ENCODE measurements at regions not wholly inside any gene's neighbourhood (a gene's known extent, or its start where the extent isn't known, plus 50 kb on each side); places are given as distances from the start of the nearest gene placed in this dataset.

DNA sequence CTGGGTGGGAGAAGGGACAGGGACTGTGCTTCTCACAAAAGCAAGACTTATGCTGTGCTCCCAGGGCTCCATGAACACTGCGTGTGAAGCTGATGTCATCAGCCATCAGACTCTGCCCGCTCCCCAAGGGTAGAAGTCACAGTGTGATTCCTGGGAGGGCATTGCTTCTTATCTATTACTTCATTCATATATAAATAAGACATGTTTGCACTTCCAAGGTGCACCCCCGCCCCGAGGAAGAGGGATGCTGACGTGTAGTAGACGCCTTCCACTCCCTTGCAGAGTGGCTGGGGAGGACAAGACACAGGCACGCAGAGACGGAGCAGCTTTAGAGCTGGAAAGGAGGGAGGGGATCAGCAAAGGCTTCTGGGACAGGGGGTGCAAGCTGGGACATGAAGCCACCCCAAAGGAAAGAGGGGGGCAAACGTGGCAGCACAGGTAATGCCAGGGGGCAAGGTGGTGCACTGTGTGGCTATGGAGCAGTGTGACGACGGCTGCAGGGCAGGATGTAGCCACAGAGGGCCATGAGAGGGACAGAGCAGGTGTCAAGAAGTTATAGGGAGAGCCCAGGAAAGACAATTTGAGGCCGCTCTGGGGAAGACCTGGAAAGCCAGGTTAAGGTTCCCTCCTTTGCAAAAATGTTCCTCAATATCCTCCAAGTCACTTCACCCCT is 558.5 kb downstream of the MN1 start:
- no peak overlapping the region for H3K4me3 ChIP-seq
- no peak for DNase-seq (ENCODE audit: low spot score in 2 of 2)
- H3K27ac ChIP-seq, result no peak overlapping the region
- 50% methylated on average over 12 of the region's 12 CpGs for WGBS
- no peak for TF ChIP-seq POLR2A (IDR thresholded peaks at IDR 0.05)
- peaks cover 24% of the 10 kb centered on the region for H3K4me1 ChIP-seq
- H3K36me3 ChIP-seq, result no peaks in the 10 kb centered on the region
- peaks cover 4% of the 10 kb centered on the region for H3K27me3 ChIP-seq
- no peaks in the 10 kb centered on the region for H3K9me3 ChIP-seq

DNA sequence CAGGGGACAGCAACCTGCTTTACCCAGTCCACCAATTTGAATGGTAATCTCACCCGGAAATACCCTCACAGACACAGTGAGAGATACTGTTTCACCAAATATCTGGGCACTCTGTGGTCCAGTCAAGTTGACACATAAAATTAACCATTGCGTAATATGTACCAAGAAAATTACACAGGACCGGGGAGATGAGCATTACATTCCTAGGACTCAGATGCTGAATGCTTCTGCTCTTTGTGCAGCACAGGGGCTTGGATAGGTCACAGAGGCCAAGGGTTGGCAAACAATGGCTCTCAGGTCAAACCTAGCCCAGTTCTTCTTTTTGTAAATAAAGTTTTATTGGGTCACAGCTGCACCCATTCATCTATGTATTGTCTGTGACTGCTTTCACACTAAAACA is 557.2 kb downstream of the MN1 start:
- Histone ChIP-seq H3K36me3 (no peaks in the 10 kb centered on the region), H3K27ac (no peak overlapping the region), H3K9me3 (no peaks in the 10 kb centered on the region), H3K4me1 (peaks cover 25% of the 10 kb centered on the region), H3K27me3 (no peaks in the 10 kb centered on the region), H3K4me3 (no peak overlapping the region)
- TF ChIP-seq CTCF (IDR thresholded peaks at IDR 0.05) (no peak), POLR2AphosphoS5 (IDR thresholded peaks at IDR 0.05) (no peak), POLR2A (IDR thresholded peaks at IDR 0.05) (no peak), EP300 (IDR thresholded peaks at IDR 0.05) (no peak)
- no peak for DNase-seq (ENCODE audit: low spot score in 2 of 2)
- WGBS, result 98% methylated on average over 3 of the region's 3 CpGs

DNA sequence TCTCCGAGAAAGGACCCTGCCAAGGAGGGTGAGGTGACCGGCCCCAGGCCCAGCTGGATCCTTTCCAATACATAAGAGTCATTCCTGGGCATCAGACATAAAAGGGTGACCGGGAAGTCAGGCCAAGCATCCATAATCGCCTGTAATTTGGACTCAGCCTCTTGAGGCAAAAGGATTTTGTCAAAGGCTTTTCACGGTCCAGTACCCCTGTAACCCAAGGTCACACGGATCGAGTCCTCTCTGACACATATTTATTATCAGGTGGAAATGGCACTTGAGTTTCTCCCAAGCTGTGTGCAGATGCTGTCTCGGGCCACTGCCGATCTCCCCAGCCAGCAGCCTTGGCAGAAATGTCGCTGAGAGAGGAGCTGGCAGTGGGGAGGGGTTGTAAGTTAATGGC is 556.5 kb downstream of the MN1 start:
- Histone ChIP-seq H3K4me3 (no peak overlapping the region), H3K27me3 (no peaks in the 10 kb centered on the region), H3K4me1 (peaks cover 23% of the 10 kb centered on the region), H3K36me3 (no peaks in the 10 kb centered on the region), H3K27ac (no peak overlapping the region), H3K9me3 (no peaks in the 10 kb centered on the region)
- WGBS, result 81% methylated on average over 10 of the region's 10 CpGs
- no peak for DNase-seq (ENCODE audit: low spot score in 2 of 2)
- TF ChIP-seq CTCF (IDR thresholded peaks at IDR 0.05), result no peak
- no peak for TF ChIP-seq POLR2A (IDR thresholded peaks at IDR 0.05)
- TF ChIP-seq EP300 (IDR thresholded peaks at IDR 0.05), result no peak
- no peak for TF ChIP-seq POLR2AphosphoS5 (IDR thresholded peaks at IDR 0.05)

GRCh38 chr22:27246558-27246957 is 555.0 kb downstream of the MN1 start:
- TF ChIP-seq POLR2AphosphoS5 (IDR thresholded peaks at IDR 0.05) (no peak), EP300 (IDR thresholded peaks at IDR 0.05) (no peak), CTCF (IDR thresholded peaks at IDR 0.05) (no peak), POLR2A (IDR thresholded peaks at IDR 0.05) (no peak)
- no peaks in the 10 kb centered on the region for H3K9me3 ChIP-seq
- 93% methylated on average over 3 of the region's 3 CpGs for WGBS
- no peak overlapping the region for H3K27ac ChIP-seq
- peaks cover 21% of the 10 kb centered on the region for H3K4me1 ChIP-seq
- no peak overlapping the region for H3K4me3 ChIP-seq
- H3K27me3 ChIP-seq, result no peaks in the 10 kb centered on the region
- no peak for DNase-seq (ENCODE audit: low spot score in 2 of 2)
- no peaks in the 10 kb centered on the region for H3K36me3 ChIP-seq

- no peak overlapping the region for H3K27ac ChIP-seq
- peaks cover 15% of the 10 kb centered on the region for H3K4me1 ChIP-seq
- WGBS, result 22% methylated on average over 11 of the region's 11 CpGs
- DNase-seq (ENCODE audit: low spot score in 2 of 2), result no peak
- H3K27me3 ChIP-seq, result no peaks in the 10 kb centered on the region
- TF ChIP-seq POLR2AphosphoS5 (IDR thresholded peaks at IDR 0.05), result no peak
- no peak for TF ChIP-seq CTCF (IDR thresholded peaks at IDR 0.05)
- no peak for TF ChIP-seq POLR2A (IDR thresholded peaks at IDR 0.05)
- no peak for TF ChIP-seq EP300 (IDR thresholded peaks at IDR 0.05)
- H3K36me3 ChIP-seq, result no peaks in the 10 kb centered on the region
- no peaks in the 10 kb centered on the region for H3K9me3 ChIP-seq
- no peak overlapping the region for H3K4me3 ChIP-seq
Measured at GRCh38 chr22:27247701-27248434, 553.7 kb downstream of the MN1 start.

Data from suprapubic skin (tissue), 4 donors.